Putamen (tissue), 1 donor: ENCODE measurements at regions not wholly inside any gene's neighbourhood (a gene's known extent, or its start where the extent isn't known, plus 50 kb on each side); places are given as distances from the start of the nearest gene placed in this dataset.

ENCODE experiments used
- DNase-seq: peaks from one replicate; pipeline ENCODE4 v3.0.0-alpha.2; 2016; ENCODE audit warnings: low spot score

GRCh38 chr1:14499312-14500040 is 99.0 kb upstream of the KAZN start:
- no peak for DNase-seq

GRCh38 chr1:14500041-14500440 is 98.4 kb upstream of the KAZN start:
- DNase-seq: no peak

- no peak for DNase-seq
Observed at GRCh38 chr1:14500912-14501311, 97.6 kb upstream of the KAZN start.

- DNase-seq: no peak
Observed at GRCh38 chr1:14504517-14504916, 94.0 kb upstream of the KAZN start.

- DNase-seq: no peak
Observed at GRCh38 chr1:14506471-14507255, 91.8 kb upstream of the KAZN start.

GRCh38 chr1:14507262-14507661 is 91.2 kb upstream of the KAZN start:
- no peak for DNase-seq

GRCh38 chr1:14508613-14509012 is 89.9 kb upstream of the KAZN start:
- no peak for DNase-seq

GRCh38 chr1:14511166-14511680 is 87.3 kb upstream of the KAZN start:
- no peak for DNase-seq

GRCh38 chr1:14511796-14512585 is 86.5 kb upstream of the KAZN start:
- no peak for DNase-seq

GRCh38 chr1:14513111-14513510 is 85.4 kb upstream of the KAZN start:
- DNase-seq: no peak

- DNase-seq: no peak
Observed at GRCh38 chr1:14514739-14515138, 83.7 kb upstream of the KAZN start.

- DNase-seq: no peak
Observed at GRCh38 chr1:14516974-14517840, 81.3 kb upstream of the KAZN start.

GRCh38 chr1:14517841-14518180 is 80.7 kb upstream of the KAZN start:
- no peak for DNase-seq

- no peak for DNase-seq
Observed at GRCh38 chr1:14519976-14520375, 78.5 kb upstream of the KAZN start.

- no peak for DNase-seq
Observed at GRCh38 chr1:14520514-14521163, 77.8 kb upstream of the KAZN start.

GRCh38 chr1:14521622-14522021 is 76.9 kb upstream of the KAZN start:
- DNase-seq: no peak

- DNase-seq: peak; percentile 44
Observed at GRCh38 chr1:14522077-14522925, 76.2 kb upstream of the KAZN start.

GRCh38 chr1:14522926-14523241 is 75.6 kb upstream of the KAZN start:
- DNase-seq: no peak

- no peak for DNase-seq
Observed at GRCh38 chr1:14524826-14525636, 73.5 kb upstream of the KAZN start.
